ENCODE measurements at regions not wholly inside any gene's neighbourhood (a gene's known extent, or its start where the extent isn't known, plus 50 kb on each side); places are given as distances from the start of the nearest gene placed in this dataset.
"Not testable (repeated sequence)": the region's sequence is repeated elsewhere in the genome, so short reads cannot be mapped to it uniquely, and the experiment has no call there.

- H3K9me3 ChIP-seq (ENCODE audit: low read length); H2AFZ ChIP-seq (ENCODE audit: low read length); H3K27ac ChIP-seq (ENCODE audit: extremely low read length, insufficient read depth, low read length); H3K36me3 ChIP-seq (replicated peaks in 1 of 2; ENCODE audit: control insufficient read depth in 1 of 2, insufficient read depth in 2 of 2, low read length in 2 of 2); H4K20me1 ChIP-seq (ENCODE audit: insufficient read depth, low read length); POLR2A ChIA-PET; in situ Hi-C loops (cut with HindIII; ENCODE audit: extremely low pct_ligation_motif_present, low pct_unique_long_range_greater_than_20kb); H3K79me2 ChIP-seq (ENCODE audit: insufficient read depth, low read length); H3K9ac ChIP-seq (ENCODE audit: insufficient read depth, low read depth, low read length); CTCF ChIA-PET (ENCODE audit: low intra/inter-chr PET ratio, low total read pairs); ATAC-seq; intact Hi-C loops (cut with micrococcal nuclease; ENCODE audit: unreplicated experiment); DNase-seq (ENCODE audit: low spot score); H3K27me3 ChIP-seq (ENCODE audit: control insufficient read depth in 1 of 2, insufficient read depth in 2 of 2, low read length in 2 of 2); H3K4me3 ChIP-seq (replicated peaks in 1 of 3; ENCODE audit: insufficient read depth in 1 of 3, low read depth in 2 of 3, low read length in 3 of 3); FAIRE-seq; H3K4me2 ChIP-seq (ENCODE audit: low read depth, low read length); H3K4me1 ChIP-seq (ENCODE audit: insufficient read depth, low read length); BruUV-seq (replicated peaks): not testable (repeated sequence)
- WGBS (ENCODE audit: low lambda C conversion rate), result 68% methylated on average over 9 of the region's 11 CpGs
Observed at GRCh38 chr3:195643245-195643644, 59.5 kb upstream of the APOD start.

DNA sequence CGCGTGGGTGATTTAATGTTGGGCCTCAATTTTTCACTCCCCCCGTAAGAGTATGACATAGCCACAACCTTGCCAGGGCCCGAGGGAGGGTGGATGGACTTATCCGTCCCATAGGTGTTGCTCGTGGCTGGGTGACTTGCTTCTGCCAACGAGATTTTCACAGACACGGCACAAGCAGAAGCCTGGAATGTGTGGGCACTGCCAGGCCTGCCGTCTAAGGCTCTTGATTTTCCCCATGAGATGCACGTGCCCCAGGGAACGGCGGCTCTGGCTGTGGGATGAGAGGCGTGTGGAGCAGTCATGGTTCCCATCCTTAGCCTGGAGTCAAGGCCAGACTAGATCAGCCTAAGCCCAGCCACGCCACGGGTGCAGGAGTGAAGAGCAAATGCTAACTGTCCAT lies 58.6 kb upstream of the APOD start:
- BruUV-seq (replicated peaks); intact Hi-C loops (cut with micrococcal nuclease; ENCODE audit: unreplicated experiment); FAIRE-seq; H4K20me1 ChIP-seq (ENCODE audit: insufficient read depth, low read length); ATAC-seq; POLR2A ChIA-PET; H3K27ac ChIP-seq (ENCODE audit: extremely low read length, insufficient read depth, low read length); H3K4me2 ChIP-seq (ENCODE audit: low read depth, low read length); H3K27me3 ChIP-seq (ENCODE audit: control insufficient read depth in 1 of 2, insufficient read depth in 2 of 2, low read length in 2 of 2); in situ Hi-C loops (cut with HindIII; ENCODE audit: extremely low pct_ligation_motif_present, low pct_unique_long_range_greater_than_20kb); H3K4me3 ChIP-seq (replicated peaks in 1 of 3; ENCODE audit: insufficient read depth in 1 of 3, low read depth in 2 of 3, low read length in 3 of 3); H3K36me3 ChIP-seq (replicated peaks in 1 of 2; ENCODE audit: control insufficient read depth in 1 of 2, insufficient read depth in 2 of 2, low read length in 2 of 2); H2AFZ ChIP-seq (ENCODE audit: low read length); CTCF ChIA-PET (ENCODE audit: low intra/inter-chr PET ratio, low total read pairs); H3K79me2 ChIP-seq (ENCODE audit: insufficient read depth, low read length); H3K4me1 ChIP-seq (ENCODE audit: insufficient read depth, low read length); H3K9ac ChIP-seq (ENCODE audit: insufficient read depth, low read depth, low read length); DNase-seq (ENCODE audit: low spot score); H3K9me3 ChIP-seq (ENCODE audit: low read length): not testable (repeated sequence)
- WGBS (ENCODE audit: low lambda C conversion rate), result 84% methylated on average over 15 of the region's 15 CpGs

- ATAC-seq; H4K20me1 ChIP-seq (ENCODE audit: insufficient read depth, low read length); intact Hi-C loops (cut with micrococcal nuclease; ENCODE audit: unreplicated experiment); H3K36me3 ChIP-seq (replicated peaks in 1 of 2; ENCODE audit: control insufficient read depth in 1 of 2, insufficient read depth in 2 of 2, low read length in 2 of 2); H3K4me1 ChIP-seq (ENCODE audit: insufficient read depth, low read length); H3K9ac ChIP-seq (ENCODE audit: insufficient read depth, low read depth, low read length); H3K4me2 ChIP-seq (ENCODE audit: low read depth, low read length); POLR2A ChIA-PET; CTCF ChIA-PET (ENCODE audit: low intra/inter-chr PET ratio, low total read pairs); BruUV-seq (replicated peaks); in situ Hi-C loops (cut with HindIII; ENCODE audit: extremely low pct_ligation_motif_present, low pct_unique_long_range_greater_than_20kb); H3K79me2 ChIP-seq (ENCODE audit: insufficient read depth, low read length); H2AFZ ChIP-seq (ENCODE audit: low read length); FAIRE-seq; H3K4me3 ChIP-seq (replicated peaks in 1 of 3; ENCODE audit: insufficient read depth in 1 of 3, low read depth in 2 of 3, low read length in 3 of 3); DNase-seq (ENCODE audit: low spot score); H3K27me3 ChIP-seq (ENCODE audit: control insufficient read depth in 1 of 2, insufficient read depth in 2 of 2, low read length in 2 of 2); H3K27ac ChIP-seq (ENCODE audit: extremely low read length, insufficient read depth, low read length); H3K9me3 ChIP-seq (ENCODE audit: low read length): not testable (repeated sequence)
- WGBS (ENCODE audit: low lambda C conversion rate), result 94% methylated on average over 6 of the region's 10 CpGs
Observed at GRCh38 chr3:195638456-195638855, 54.7 kb upstream of the APOD start.

DNA sequence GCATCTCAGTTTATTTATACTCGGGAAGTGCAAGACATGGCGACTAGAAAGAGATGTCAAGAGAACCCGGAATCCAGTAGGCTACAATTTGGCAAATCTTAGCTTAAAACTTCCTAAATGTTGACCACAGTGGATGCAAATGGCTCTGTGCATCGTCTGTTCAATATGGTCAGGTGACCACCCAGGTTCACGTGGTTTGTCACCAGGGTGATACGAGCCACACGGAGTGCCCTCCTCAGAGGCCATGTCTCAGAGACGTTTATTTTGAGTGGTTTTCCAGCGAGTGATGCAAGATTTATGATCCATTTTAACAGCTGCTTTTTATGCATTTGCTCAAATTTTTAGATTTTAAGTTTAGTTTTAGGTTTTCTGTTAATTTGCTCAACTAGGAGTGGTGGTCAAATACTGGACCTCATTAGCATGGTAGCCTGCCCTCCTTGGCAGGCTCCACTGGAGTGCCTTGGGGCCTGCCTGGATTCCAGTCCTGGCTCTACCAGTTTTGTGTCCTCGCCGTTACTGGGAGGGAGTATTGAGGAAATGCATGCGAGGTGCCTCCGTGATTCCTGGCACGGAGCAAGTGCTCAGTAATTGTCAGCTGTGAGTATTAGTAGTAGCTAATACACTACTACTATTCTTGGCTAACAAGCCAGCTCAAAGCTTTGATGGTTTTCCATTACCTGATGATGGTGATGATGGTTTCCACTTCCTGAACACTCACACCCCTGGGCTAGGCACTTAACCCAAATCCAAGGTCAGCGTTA lies 53.9 kb upstream of the APOD start:
- H4K20me1 ChIP-seq (ENCODE audit: insufficient read depth, low read length); H3K27ac ChIP-seq (ENCODE audit: extremely low read length, insufficient read depth, low read length); intact Hi-C loops (cut with micrococcal nuclease; ENCODE audit: unreplicated experiment); in situ Hi-C loops (cut with HindIII; ENCODE audit: extremely low pct_ligation_motif_present, low pct_unique_long_range_greater_than_20kb); FAIRE-seq; CTCF ChIA-PET (ENCODE audit: low intra/inter-chr PET ratio, low total read pairs); H3K79me2 ChIP-seq (ENCODE audit: insufficient read depth, low read length); H2AFZ ChIP-seq (ENCODE audit: low read length); BruUV-seq (replicated peaks); H3K9ac ChIP-seq (ENCODE audit: insufficient read depth, low read depth, low read length); DNase-seq (ENCODE audit: low spot score); POLR2A ChIA-PET; H3K27me3 ChIP-seq (ENCODE audit: control insufficient read depth in 1 of 2, insufficient read depth in 2 of 2, low read length in 2 of 2); H3K4me2 ChIP-seq (ENCODE audit: low read depth, low read length); H3K4me1 ChIP-seq (ENCODE audit: insufficient read depth, low read length); H3K9me3 ChIP-seq (ENCODE audit: low read length); ATAC-seq; H3K36me3 ChIP-seq (replicated peaks in 1 of 2; ENCODE audit: control insufficient read depth in 1 of 2, insufficient read depth in 2 of 2, low read length in 2 of 2); H3K4me3 ChIP-seq (replicated peaks in 1 of 3; ENCODE audit: insufficient read depth in 1 of 3, low read depth in 2 of 3, low read length in 3 of 3): not testable (repeated sequence)
- 95% methylated on average over 14 of the region's 15 CpGs for WGBS (ENCODE audit: low lambda C conversion rate)
